Mucosa of descending colon (tissue), 3 donors: ENCODE measurements at regions not wholly inside any gene's neighbourhood (a gene's known extent, or its start where the extent isn't known, plus 50 kb on each side); places are given as distances from the start of the nearest gene placed in this dataset.
"Not testable (repeated sequence)": the region's sequence is repeated elsewhere in the genome, so short reads cannot be mapped to it uniquely, and the experiment has no call there.

Experiments used
- ATAC-seq: fragments of 200-7000 bp; cut with Tn5 transposase; one replicate; pipeline ENCODE4 v1.9.1; 2020; ENCODE audit warnings: mild to moderate bottlenecking, moderate library complexity
- DNase-seq, 3 donors: peaks; one replicate each; pipeline ENCODE4 v3.0.0-alpha.2; 2020
- H3K36me3 ChIP-seq: fragments of 200-600 bp; one replicate; pipeline ENCODE4 v1.8.0; 2021; ENCODE audit warnings: low read depth, mild to moderate bottlenecking
- H3K4me1 ChIP-seq: fragments of 200-600 bp; one replicate; pipeline ENCODE4 v1.8.0; 2021; ENCODE audit warnings: low read depth, mild to moderate bottlenecking
- H3K4me3 ChIP-seq: fragments of 200-600 bp; one replicate; pipeline ENCODE4 v1.8.0; 2021; ENCODE audit warnings: mild to moderate bottlenecking
- H3K9me3 ChIP-seq: fragments of 200-600 bp; one replicate; pipeline ENCODE4 v1.8.0; 2021; ENCODE audit warnings: mild to moderate bottlenecking
- intact Hi-C, 2 donors: fragments of 100-400 bp; cut with DNase I in 1 of 2; cut with micrococcal nuclease in 1 of 2; formaldehyde crosslinking; loops; one replicate each; pipeline versions ENCODE4 v1.11.0 to v1.11.1; 2022; cut with DNase I, micrococcal nuclease
- TF ChIP-seq, protein P1 (sequence below): fragments of 200-600 bp; IDR thresholded peaks from one replicate; pipeline ENCODE4 v1.8.0; 2022; ENCODE audit warnings: antibody characterized with exemption, mild to moderate bottlenecking
- donor health status: DM: no; HTN: no; CAD: no; lungs with moderate emphysema.
- donor health status: DM: no; HTN: no; CAD: no.
- donor health status: DM: no; HTN: yes; CAD: no.

DNA sequence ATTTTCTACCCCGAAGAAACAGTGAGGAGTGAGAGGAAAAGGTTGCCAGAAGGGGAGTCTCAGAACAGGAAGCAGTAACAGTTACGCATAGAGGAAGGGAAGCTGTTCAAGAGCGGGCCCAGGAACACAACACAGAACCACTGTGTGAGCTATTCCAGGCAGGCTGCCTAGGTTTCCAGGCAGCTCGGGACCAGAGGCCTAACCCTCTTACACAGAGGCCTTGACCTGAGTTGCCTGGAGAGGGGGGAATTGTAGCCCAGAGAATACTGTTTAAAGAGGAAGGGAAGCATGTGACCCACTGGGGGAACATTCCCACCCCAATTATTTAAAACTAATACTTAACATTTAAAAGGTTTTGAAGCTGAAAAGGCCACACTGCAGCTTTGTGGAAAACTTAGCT is 93.3 kb upstream of the ZNF98 start:
- H3K36me3 ChIP-seq: no peaks in the 10 kb centered on the region
- H3K4me1 ChIP-seq: no peaks in the 10 kb centered on the region
- DNase-seq (no peak), ATAC-seq (no peak)
- no peak overlapping the region for H3K4me3 ChIP-seq
- intact Hi-C loops: no loop called here
- TF ChIP-seq, protein P1, sequence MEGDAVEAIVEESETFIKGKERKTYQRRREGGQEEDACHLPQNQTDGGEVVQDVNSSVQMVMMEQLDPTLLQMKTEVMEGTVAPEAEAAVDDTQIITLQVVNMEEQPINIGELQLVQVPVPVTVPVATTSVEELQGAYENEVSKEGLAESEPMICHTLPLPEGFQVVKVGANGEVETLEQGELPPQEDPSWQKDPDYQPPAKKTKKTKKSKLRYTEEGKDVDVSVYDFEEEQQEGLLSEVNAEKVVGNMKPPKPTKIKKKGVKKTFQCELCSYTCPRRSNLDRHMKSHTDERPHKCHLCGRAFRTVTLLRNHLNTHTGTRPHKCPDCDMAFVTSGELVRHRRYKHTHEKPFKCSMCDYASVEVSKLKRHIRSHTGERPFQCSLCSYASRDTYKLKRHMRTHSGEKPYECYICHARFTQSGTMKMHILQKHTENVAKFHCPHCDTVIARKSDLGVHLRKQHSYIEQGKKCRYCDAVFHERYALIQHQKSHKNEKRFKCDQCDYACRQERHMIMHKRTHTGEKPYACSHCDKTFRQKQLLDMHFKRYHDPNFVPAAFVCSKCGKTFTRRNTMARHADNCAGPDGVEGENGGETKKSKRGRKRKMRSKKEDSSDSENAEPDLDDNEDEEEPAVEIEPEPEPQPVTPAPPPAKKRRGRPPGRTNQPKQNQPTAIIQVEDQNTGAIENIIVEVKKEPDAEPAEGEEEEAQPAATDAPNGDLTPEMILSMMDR: no peak
- H3K9me3 ChIP-seq: peaks cover 91% of the 10 kb centered on the region

DNA sequence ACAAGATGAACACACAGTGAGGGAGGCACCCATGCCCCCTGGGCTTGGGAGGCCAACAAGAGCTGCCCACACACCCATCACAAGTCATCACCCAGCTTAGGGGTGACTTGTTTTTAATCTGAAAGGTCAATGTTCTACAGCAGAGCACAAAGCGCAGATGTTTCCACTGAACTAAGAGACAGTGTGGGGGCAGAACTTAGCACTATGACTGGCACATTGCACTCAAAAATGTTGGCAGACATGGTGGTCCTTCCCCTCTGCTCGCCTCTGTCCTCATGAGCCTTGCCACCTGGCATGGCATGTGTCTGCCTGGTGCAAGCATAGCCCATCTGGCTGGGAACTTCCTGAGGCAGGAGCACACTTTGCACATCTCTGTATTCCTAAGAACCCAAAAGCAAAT is 81.4 kb upstream of the ZNF98 start:
- Histone ChIP-seq H3K9me3 (peaks cover 92% of the 10 kb centered on the region), H3K36me3 (no peaks in the 10 kb centered on the region), H3K4me1 (no peaks in the 10 kb centered on the region), H3K4me3 (no peak overlapping the region)
- TF ChIP-seq, protein P1: no peak
- DNase-seq (no peak), ATAC-seq (no peak)
- intact Hi-C loops: no loop called here

DNA sequence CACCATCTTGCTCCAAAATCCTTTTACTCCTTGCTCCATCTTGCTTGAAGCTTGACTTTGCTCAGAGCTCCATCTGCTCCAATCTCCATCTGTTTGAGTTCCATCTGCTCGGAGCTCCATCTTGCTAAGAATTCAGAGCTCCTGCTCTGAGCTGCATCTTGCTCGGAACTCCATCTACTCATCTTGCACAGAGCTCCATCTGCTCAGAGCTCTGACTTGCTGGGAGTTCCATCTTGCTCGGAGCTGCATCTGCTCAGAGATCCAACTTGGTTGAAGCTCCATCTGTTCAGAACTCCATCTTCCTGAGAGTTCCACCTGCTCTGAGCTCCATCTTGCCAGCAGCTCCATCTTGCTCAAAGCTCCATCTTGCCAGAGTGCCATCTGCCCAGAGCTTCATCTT is 80.6 kb upstream of the ZNF98 start:
- Histone ChIP-seq H3K4me1 (no peaks in the 10 kb centered on the region), H3K4me3 (no peak overlapping the region), H3K36me3 (no peaks in the 10 kb centered on the region), H3K9me3 (peaks cover 94% of the 10 kb centered on the region)
- intact Hi-C loops: no loop called here
- DNase-seq (no peak), ATAC-seq (no peak)
- TF ChIP-seq, protein P1: no peak

DNA sequence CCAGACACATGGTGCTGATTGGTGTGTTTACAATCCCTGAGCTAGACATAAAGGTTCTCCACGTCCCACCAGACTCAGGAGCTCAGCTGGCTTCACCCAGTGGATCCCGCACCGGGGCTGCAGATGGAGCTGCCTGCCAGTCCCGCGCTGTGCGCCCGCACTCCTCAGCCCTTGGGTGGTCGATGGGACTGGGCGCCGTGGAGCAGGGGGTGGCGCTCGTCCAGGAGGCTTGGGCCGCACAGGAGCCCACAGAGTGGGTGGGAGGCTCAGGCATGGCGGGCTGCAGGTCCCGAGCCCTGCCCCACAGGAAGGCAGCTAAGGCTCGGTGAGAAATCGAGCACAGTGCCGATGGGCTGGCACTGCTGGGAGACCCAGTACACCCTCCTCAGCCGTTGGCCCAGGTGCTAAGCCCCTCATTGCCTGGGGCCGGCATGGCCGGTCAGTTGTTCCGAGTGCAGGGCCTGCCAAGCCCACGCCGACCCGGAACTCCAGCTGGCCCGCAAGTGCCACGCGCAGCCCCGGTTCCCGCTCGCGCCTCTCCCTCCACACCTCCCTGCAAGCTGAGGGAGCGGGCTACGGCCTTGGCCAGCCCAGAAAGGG is 76.8 kb upstream of the ZNF98 start:
- peaks cover 95% of the 10 kb centered on the region for H3K9me3 ChIP-seq
- H3K4me3 ChIP-seq, H3K36me3 ChIP-seq, intact Hi-C loops, ATAC-seq, H3K4me1 ChIP-seq, DNase-seq: not testable (repeated sequence)

DNA sequence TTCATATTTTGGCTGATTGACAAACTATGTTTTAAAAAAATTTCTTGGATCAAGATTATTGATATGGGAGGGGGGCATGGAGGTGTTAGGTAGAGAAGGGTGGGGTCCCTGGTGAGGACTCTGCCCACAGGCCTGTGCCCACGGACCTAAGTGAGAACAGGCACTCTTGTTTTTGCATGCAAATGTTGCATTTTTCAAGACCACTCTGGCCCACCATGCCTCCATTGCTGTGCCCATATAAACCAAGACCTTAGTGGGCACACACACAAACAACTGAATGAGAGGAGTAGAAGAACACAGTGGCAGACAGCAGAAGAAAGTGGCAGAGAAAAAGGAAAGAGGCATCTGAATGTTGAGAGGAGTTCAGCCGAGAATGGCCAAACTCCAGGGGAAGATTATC is 69.6 kb upstream of the ZNF98 start:
- TF ChIP-seq, protein P1: no peak
- intact Hi-C loops: no loop called here
- Histone ChIP-seq H3K36me3 (no peaks in the 10 kb centered on the region), H3K4me1 (no peaks in the 10 kb centered on the region), H3K4me3 (no peak overlapping the region), H3K9me3 (peaks cover 99% of the 10 kb centered on the region)
- DNase-seq (no peak), ATAC-seq (no peak)

DNA sequence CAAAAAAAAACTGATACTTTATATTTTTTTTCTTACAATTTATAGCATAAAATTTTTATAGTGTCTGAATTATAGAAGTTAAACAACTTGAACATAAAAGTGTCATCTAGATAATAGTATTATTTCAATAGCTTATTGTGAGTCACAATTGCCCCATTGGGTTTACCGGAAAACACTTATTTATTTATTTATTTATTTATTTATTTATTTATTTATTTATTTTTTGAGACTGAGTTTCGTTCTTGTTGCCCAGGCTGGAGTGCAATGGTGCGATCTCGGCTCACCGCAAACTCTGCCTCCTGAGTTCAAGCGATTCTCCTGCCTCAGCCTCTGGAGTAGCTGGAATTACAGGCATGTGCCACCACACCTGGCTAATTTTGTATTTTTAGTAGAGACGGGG is 61.4 kb upstream of the ZNF98 start:
- intact Hi-C loops, DNase-seq, ATAC-seq, H3K36me3 ChIP-seq, H3K4me1 ChIP-seq, H3K4me3 ChIP-seq: not testable (repeated sequence)
- H3K9me3 ChIP-seq: peaks cover 90% of the 10 kb centered on the region

DNA sequence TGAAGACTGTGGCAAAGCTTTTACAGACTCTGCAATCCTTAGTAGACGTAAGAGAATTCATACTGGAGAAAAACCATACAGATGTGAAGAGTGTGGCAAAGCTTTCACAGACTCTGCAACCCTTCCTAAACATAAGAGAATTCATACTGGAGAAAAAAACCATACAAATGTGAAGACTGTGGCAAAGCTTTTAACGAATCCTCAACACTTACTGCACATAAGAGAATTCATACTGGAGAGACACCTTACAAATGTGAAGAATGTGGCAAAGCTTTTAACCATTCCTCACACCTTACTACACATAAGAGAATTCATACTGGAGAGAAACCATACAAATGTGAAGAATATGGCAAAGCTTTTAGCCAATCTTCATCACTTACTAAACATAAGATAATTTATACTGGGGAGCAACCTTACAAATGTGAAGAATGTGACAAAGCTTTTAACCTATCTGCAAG is 50.1 kb upstream of the ZNF98 start:
- ATAC-seq (no peak), DNase-seq (no peak)
- TF ChIP-seq, protein P1: no peak
- Histone ChIP-seq H3K4me1 (no peaks in the 10 kb centered on the region), H3K9me3 (peaks cover 100% of the 10 kb centered on the region), H3K36me3 (no peaks in the 10 kb centered on the region), H3K4me3 (no peak overlapping the region)
- intact Hi-C loops: no loop called here
